GDM1 (cell line): ENCODE measurements at regions not wholly inside any gene's neighbourhood (a gene's known extent, or its start where the extent isn't known, plus 50 kb on each side); places are given as distances from the start of the nearest gene placed in this dataset.

Experiments
- DNase-seq: peaks from one replicate; lab custom pipeline; 2025; lab: John Stamatoyannopoulos, UW

GRCh38 chr10:111131168-111131799, 54.5 kb downstream of the ADRA2A start:
- no peak for DNase-seq

DNA sequence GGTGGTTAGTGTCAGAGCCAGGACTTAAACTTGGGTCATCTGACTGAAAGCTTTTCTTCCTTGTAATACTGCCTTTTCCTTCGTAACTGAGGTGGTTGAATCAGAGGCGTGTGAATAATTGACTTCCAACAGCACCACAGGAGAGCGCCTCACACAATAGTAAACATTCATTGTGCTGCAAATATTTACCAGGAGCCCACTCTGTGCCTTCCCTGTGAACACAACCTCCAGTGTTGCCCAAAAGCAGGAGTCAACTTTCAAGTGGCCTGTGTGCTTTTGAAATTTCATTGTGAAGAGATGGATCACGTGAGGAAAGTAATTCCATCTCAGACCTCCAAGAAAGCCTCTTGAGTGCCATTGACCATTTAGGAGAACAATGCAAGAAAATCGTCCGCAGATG, 60.2 kb downstream of the ADRA2A start:
- DNase-seq, result no peak

DNA sequence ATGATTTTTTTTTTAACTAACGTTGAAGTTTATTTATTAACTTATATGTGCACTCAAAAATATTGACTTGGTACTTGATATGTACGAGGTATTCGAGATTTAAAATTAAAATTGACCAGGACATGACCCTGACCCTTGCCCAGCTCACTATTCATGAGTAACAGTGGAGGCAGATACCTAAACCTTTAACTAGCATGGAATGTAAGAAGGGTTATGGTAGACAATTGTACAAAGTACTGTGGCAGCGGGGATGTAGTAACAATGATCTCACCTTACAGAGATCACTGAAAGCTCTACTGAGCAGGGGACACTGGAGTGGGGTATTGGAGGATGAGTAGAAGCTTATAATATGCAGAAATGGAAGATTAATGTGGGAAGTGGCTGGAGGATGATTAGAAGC, 60.8 kb downstream of the ADRA2A start:
- DNase-seq, result no peak

DNA sequence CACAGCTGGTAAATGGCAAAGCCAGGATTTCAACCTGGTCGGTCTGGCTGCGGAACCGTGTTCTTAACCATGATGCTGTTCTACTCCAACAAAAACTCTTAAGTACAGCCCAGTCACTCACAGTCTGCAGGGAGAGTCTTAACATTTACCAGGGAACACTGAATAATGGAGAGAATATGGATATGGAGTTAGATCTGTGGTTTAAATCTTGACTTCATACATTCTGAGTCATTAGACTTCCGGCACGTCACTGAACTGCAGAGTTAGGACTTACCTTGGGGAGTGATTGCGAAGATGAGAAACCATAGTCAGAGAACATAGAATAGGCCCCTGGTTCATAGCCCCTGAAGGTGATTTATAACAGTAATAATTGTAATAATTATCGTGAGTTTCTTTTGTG, 61.7 kb downstream of the ADRA2A start:
- DNase-seq, result no peak

DNA sequence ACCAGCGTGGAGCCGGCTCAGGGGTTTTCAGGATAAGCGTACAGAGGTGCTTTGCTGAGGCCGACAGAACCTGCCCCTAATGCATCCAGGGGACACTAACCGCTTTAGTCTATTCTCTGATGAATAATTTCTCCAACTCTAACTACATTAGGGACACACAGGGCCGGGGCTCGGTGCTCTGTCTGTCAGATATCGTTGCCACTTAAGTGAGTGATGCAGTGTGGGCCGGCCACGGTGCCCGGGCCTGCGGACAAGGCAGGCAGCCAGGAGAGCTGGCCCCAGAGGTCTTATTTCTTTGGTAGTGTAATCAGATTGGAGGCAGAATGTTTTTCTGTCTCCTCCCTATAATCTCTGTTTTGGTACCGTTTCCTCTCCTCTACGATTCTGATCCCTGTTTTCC, 62.7 kb downstream of the ADRA2A start:
- no peak for DNase-seq

DNA sequence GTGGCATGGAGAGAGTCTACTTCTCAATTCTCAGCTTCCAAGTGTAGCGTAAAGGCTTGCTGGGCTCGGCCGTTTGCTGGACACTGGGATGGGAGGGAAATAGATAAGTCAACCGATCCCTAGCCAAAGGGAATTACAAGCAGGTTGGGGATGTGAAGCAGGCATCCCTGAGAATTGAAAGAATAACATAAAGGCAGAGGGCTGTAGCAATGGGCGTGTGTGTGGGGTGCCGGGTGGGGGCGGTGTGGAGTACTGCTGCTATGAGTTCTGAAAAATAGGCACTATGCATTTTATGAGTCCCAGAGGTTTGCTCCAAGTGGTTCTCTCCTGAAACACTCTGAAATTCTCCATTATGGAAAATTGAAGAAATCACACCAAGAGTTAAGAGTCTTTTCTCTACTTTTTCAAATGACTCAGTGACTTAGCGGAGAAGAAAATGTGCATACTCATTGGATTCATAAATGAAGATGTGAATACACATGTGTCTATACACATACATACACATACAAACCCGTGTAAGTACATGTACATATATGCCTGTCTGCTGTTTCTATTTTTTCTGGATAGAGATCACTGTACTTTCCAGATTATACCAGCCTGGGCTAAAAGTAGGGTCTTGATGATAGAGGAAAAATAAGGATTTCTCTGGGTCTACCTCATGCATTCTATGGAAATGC, 65.4 kb downstream of the ADRA2A start:
- no peak for DNase-seq

DNA sequence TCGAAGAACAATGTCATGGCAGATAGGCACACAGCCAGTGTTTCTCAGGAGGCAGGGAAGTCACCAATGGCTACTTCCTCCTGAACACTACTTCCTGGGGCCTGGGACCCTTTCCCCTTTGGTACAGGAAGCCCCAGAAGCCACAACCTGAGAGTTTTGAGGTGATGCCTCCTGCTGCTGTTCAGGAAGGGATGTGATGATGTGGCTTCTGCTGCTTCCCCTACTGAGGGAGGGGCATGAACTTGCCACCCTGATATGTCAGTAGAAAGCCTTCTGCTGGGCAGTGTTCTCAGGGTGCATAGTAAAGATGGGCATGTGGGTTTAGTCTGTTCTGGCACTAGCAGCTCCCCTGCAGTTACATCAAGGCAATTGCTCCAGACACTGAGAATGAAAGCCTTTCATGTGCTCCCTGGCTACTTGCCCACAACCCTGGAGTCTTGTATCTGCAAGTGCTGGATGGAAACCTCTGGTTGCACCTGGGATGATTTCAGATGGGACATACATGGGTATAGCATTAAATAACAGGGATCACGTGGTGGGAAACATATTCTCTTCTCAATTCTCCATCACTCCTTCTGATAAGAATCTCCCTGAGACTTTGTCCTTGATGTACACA, 69.3 kb downstream of the ADRA2A start:
- DNase-seq, result peak; percentile 88

- DNase-seq, result no peak
Measured at GRCh38 chr10:111148025-111148424, 71.2 kb downstream of the ADRA2A start.

DNA sequence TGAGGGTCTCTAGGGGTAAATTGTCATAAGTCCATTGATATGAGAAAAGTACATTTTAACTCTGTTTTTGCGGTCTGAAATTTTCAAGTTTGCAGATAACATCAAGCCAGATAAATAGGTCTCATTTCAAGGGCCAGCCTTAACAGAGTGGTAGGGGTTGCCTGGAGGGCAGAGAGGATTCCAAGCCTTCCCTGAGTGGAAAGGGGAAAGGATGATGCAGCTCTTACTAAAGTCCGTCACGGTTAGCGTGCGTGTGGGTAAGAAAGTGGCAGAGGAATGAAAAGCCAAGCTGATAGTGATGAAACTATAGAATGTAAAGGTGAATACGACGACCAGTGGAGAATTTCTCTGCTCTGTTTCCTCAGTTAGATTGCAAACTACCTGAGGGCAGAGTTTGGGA, 71.6 kb downstream of the ADRA2A start:
- no peak for DNase-seq

GRCh38 chr10:111150691-111151090, 73.9 kb downstream of the ADRA2A start:
- DNase-seq, result no peak

GRCh38 chr10:111151595-111152307, 74.9 kb downstream of the ADRA2A start:
- no peak for DNase-seq

DNA sequence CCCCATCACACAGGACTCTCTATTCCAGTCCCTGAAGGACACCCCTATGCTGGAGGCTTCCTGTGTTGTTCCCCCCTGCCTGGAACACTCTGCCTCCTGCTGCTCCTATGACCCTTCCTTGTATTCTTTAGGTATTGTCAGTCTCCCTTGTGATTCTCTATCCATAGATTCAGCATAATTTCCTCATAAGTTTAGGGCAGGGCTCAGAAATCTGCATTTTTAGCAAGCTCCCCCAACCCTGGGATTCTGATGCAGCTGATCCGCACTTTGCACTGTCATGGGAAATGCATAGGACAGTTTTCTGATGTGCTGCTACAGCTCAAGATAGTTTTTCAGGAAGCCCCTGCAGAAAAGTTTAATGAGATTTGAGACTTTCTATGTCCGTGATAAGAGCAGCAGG, 79.9 kb downstream of the ADRA2A start:
- DNase-seq, result no peak

DNA sequence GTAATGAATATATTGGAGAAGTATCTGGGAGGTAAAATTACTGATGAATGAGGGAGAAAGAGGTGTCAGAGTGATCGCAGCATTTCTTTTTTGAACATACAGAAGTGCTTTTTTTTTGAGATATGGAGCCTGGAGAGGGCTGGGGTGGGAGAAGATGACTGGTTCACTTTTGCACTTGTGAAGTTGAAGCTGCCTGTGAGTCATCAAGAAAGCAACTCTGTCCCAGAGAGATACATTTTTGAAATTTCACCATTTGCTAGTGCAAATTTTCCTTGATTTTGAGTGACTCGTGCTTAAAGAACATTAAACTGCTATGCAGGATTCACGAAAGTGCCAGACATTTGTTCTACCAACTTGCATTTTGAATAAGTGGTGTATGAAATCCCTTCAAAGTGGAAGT, 81.8 kb downstream of the ADRA2A start:
- DNase-seq, result no peak

- no peak for DNase-seq
Measured at GRCh38 chr10:111161109-111161874, 84.5 kb downstream of the ADRA2A start.

DNA sequence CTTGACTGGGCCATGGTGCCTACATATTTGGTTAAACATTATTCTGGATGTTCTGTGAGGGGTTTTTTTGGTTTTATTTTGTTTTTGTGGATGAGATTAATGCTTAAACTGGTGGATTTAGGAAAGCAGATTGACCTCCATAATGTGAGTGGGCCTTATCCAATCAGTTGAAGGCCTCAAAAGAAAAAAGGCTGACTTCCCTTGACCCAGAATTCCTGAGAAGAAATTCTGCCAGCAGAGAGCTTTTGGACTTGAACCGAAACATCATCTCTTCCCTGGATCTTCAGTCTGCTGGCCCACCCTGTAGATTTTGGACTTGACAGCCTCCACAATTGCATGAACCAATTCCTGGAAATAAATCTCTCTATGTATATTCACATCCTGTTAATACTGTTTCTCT, 94.4 kb downstream of the ADRA2A start:
- DNase-seq, result no peak

DNA sequence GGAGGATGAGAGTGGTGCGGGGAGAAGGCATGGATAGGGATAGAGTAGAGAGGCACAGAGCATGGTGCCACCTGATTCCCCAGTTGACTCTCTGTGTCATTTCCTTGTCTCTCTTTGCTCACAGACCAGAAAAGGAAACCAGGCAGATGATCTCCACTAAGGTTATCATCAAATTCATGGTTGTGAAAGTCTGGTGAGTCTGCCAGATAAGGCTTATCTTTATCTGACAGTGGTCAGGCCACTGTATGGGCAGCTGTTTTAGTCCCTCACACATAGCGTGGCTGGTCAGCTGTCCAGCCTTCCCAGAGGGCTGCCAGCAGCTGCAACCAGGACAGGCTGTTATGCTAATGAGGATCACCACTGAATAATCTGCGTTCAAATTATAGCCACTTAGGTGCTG, 99.0 kb downstream of the ADRA2A start:
- no peak for DNase-seq

- no peak for DNase-seq
Measured at GRCh38 chr10:111177379-111177778, 100.5 kb downstream of the ADRA2A start.

DNA sequence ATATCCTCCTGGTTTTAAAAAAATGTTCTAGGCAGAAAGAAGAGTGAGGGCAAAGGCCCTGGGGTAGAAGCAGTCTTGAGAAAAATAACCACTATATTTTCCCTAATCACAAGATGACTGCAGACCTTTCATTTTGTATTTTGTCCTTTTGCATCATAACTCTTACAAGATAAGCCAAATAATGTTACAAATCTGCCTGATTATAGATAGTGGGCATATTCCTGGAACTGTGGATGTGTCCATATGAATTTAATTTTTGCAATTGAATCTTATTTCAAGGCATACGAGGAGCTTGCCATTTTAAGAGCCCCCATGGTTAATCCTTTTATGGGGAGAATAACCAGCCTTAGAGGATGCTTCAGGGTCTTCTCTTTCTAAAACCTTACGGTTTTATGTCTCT, 102.7 kb downstream of the ADRA2A start:
- DNase-seq, result no peak

- DNase-seq, result no peak
Measured at GRCh38 chr10:111186358-111186757, 109.5 kb downstream of the ADRA2A start.

GRCh38 chr10:111187096-111187495, 110.3 kb downstream of the ADRA2A start:
- DNase-seq, result no peak

DNA sequence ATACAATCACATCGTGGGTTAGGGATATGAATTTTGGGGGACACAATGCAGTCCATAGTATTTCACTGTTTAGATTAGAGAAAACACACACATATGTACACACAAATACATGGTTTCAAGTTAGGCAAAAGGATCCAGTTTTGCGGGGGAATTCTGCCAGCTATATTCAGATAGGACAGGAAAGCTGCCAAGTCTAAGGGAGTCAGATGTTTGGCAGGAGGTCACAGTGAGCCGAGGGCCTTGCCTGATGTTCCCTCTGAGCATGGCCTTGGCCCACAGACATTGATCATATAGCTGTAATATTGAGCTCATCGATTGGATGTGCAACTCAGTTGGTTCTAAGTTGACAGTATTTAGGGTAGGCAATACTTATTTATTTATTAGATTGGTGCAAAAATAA, 122.8 kb downstream of the ADRA2A start:
- no peak for DNase-seq

DNA sequence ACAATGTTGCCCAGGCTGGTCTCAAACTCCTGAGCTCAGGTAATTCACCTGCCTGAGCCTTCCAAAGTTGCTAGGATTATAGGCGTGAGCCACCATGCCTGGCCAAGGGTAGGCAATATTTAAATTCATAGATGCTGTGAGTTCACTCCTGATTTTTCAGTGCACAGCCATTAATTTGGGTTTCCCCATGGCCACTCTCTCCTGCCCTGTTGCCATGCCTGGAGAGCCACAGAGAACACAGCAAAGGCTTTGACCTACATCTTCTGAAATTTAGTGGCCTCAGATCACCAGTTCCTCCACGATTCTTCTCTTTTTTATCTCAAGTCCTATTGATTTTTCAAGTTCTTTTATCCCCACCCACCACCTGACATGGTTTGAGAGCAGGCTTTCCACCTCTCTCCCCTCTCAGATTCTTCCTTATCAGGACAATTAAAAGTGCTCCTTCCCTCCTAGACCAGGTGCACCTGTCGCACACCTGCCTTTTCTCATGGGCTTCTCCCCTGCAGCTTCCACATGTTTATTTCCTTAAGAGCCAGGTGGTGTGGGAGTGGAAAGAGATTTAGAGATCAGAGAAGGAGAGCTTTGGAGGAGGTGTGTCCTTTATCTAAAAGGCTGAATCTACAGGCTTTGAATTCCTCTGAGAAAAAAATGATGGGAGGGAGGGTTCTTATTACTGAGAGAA, 123.8 kb downstream of the ADRA2A start:
- no peak for DNase-seq
